ENCODE measurements at regions not wholly inside any gene's neighbourhood (a gene's known extent, or its start where the extent isn't known, plus 50 kb on each side); places are given as distances from the start of the nearest gene placed in this dataset.
"Not testable (repeated sequence)": the region's sequence is repeated elsewhere in the genome, so short reads cannot be mapped to it uniquely, and the experiment has no call there.

- TF ChIP-seq POLR2A (IDR thresholded peaks at IDR 0.05; ENCODE audit: low read depth, low read length); TAF1 (IDR thresholded peaks at IDR 0.05; ENCODE audit: borderline replicate concordance, low read depth, low read length); POLR2AphosphoS5 (IDR thresholded peaks at IDR 0.05; ENCODE audit: low read depth, low read length): not testable (repeated sequence)
These were observed 164.6 kb downstream of the FOXD2 start for GRCh38 chr1:47602491-47602890.
